HG03159 (cell line): ENCODE measurements at regions not wholly inside any gene's neighbourhood (a gene's known extent, or its start where the extent isn't known, plus 50 kb on each side); places are given as distances from the start of the nearest gene placed in this dataset.
"Not testable (repeated sequence)": the region's sequence is repeated elsewhere in the genome, so short reads cannot be mapped to it uniquely, and the experiment has no call there.

Experiments
- ATAC-seq: cut with Tn5 transposase; IDR thresholded peaks from one replicate; pipeline ENCODE4 v1.9.1; 2021; ENCODE audit warnings: mild to moderate bottlenecking, moderate library complexity; ENCODE audit not compliant: unreplicated experiment

- ATAC-seq = no peak
These were observed 121.3 kb upstream of the SPACA7 start for GRCh38 chr13:112254900-112255299.

GRCh38 chr13:112255550-112256120, 120.5 kb upstream of the SPACA7 start:
- no peak for ATAC-seq

- no peak for ATAC-seq
These were observed 119.2 kb upstream of the SPACA7 start for GRCh38 chr13:112256716-112257494.

- no peak for ATAC-seq
These were observed 116.6 kb upstream of the SPACA7 start for GRCh38 chr13:112259511-112259910.

GRCh38 chr13:112260108-112261055, 115.8 kb upstream of the SPACA7 start:
- ATAC-seq = no peak

GRCh38 chr13:112261924-112262323, 114.2 kb upstream of the SPACA7 start:
- no peak for ATAC-seq

GRCh38 chr13:112263152-112263551, 113.0 kb upstream of the SPACA7 start:
- ATAC-seq = no peak

- ATAC-seq = no peak
These were observed 108.5 kb upstream of the SPACA7 start for GRCh38 chr13:112267660-112268059.

GRCh38 chr13:112270951-112271350, 105.2 kb upstream of the SPACA7 start:
- ATAC-seq = peak; percentile 81

- not testable (repeated sequence) for ATAC-seq
These were observed 89.4 kb upstream of the SPACA7 start for GRCh38 chr13:112286733-112287132.

GRCh38 chr13:112320303-112320702, 55.9 kb upstream of the SPACA7 start:
- ATAC-seq = no peak

- ATAC-seq = no peak
These were observed 53.6 kb upstream of the SPACA7 start for GRCh38 chr13:112322557-112322956.

GRCh38 chr13:112324116-112324515, 52.0 kb upstream of the SPACA7 start:
- no peak for ATAC-seq

- ATAC-seq = no peak
These were observed 50.9 kb upstream of the SPACA7 start for GRCh38 chr13:112325142-112325808.

- ATAC-seq = no peak
These were observed 50.1 kb upstream of the SPACA7 start for GRCh38 chr13:112325920-112326645.
